Esophagus squamous epithelium (tissue), 4 donors: ENCODE measurements at regions not wholly inside any gene's neighbourhood (a gene's known extent, or its start where the extent isn't known, plus 50 kb on each side); places are given as distances from the start of the nearest gene placed in this dataset.

ENCODE experiments used
- CTCF ChIP-seq, 6 experiments: fragments of 450-650 bp in 4 of 6; fragments of 200-600 bp in 2 of 6; sonication (generic) in 2 of 6; IDR thresholded peaks; one replicate each; pipeline ENCODE4 v1.5.1; 2016 to 2019; ENCODE audit warnings: antibody characterized with exemption in 6 of 6, mild to moderate bottlenecking in 4 of 6, moderate library complexity in 4 of 6
- POLR2A ChIP-seq, 4 donors: fragments of 450-650 bp; IDR thresholded peaks; one replicate each; pipeline ENCODE4 v1.6.1; 2017; ENCODE audit warnings: antibody characterized with exemption in 4 of 4, mild to moderate bottlenecking in 4 of 4, moderate library complexity in 3 of 4

GRCh38 chr13:22469452-22469851, 711.3 kb upstream of the SGCG start:
- no peak for TF ChIP-seq CTCF (IDR thresholded peaks at IDR 0.05)
- no peak for TF ChIP-seq POLR2A (IDR thresholded peaks at IDR 0.05)
